ENCODE measurements at regions not wholly inside any gene's neighbourhood (a gene's known extent, or its start where the extent isn't known, plus 50 kb on each side); places are given as distances from the start of the nearest gene placed in this dataset.

DNA sequence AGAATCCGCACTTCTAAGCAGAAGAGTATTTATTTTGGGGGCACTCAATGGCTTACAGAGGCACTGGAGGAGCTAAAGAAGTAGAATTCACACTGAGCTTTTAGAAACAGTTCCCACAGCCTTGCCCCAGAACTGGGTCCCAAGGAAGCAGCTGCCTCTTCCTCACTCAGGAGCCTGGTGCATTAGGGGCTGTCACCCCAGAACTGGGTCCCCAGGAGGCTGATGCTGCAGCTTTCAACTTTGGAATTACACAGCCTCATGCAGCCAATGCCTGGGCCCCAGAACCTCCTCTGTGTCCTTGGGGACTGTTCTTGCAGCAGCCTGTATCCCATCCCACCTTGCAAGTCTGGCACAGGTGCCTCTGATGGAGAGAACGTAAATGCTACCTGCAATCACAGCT is 96.4 kb downstream of the DACT2 start:
- H3K9me3 Mint-ChIP-seq: no peaks in the 10 kb centered on the region
- H3K27ac Mint-ChIP-seq: no peak overlapping the region
- DNase-seq: no peak
- H3K27me3 Mint-ChIP-seq (ENCODE audit: low read depth in 3 of 3): peaks cover 0 to 4% (median under 1%) of the 10 kb centered on the region in 3 donors
- no peaks in the 10 kb centered on the region for H3K4me1 Mint-ChIP-seq
- H3K4me3 Mint-ChIP-seq: no peak overlapping the region
- H3K36me3 Mint-ChIP-seq: no peaks in the 10 kb centered on the region

DNA sequence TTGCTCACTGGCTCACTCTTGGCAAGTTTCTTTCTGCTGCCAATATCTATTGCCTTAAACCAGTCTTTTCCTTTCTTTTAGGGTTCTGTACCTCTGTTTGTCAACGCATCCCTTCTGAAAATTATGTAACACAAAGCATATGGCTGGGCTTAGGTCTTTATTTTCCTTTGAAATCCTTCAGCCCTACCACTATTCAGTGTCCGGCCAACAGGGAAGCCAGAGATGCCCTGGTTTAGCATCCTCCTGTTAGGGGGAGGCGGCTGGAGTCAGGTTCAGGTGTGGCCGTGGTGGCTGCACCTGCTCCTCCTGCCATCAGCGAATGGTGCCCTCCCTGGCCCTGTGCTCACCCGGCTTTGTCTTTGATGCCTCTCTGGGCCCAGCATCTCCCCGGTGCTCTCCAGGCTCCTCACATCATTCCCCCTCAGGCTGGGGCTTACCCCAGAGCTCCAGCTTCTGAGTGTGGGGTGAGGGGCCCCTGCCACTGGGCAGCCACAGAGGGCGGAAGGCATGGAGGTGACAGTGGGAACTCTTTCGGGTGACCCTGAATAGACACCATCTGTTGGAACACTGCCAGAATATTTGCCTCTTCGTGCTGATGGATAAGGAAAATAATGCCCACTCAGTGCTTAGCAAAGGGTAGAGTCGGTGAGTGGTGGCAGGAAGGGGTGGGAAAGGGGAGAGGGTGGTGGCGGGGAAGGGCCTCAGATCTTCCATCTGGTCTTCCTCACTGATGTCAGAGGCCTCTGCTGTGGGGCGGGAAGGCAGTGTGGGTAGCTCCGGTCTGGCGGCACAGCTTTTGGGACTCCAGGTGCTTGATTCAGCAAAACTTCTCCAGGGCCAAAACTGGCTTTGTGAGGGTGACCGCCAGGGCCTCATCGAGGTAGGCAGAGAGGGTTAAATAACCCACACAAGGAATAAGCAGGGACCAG is 97.2 kb downstream of the DACT2 start:
- no peak overlapping the region for H3K27ac Mint-ChIP-seq
- peaks cover 0 to 4% (median 2%) of the 10 kb centered on the region in 3 donors for H3K27me3 Mint-ChIP-seq (ENCODE audit: low read depth in 3 of 3)
- DNase-seq: no peak
- H3K4me3 Mint-ChIP-seq: no peak overlapping the region
- no peaks in the 10 kb centered on the region for H3K4me1 Mint-ChIP-seq
- no peaks in the 10 kb centered on the region for H3K9me3 Mint-ChIP-seq
- H3K36me3 Mint-ChIP-seq: no peaks in the 10 kb centered on the region

DNA sequence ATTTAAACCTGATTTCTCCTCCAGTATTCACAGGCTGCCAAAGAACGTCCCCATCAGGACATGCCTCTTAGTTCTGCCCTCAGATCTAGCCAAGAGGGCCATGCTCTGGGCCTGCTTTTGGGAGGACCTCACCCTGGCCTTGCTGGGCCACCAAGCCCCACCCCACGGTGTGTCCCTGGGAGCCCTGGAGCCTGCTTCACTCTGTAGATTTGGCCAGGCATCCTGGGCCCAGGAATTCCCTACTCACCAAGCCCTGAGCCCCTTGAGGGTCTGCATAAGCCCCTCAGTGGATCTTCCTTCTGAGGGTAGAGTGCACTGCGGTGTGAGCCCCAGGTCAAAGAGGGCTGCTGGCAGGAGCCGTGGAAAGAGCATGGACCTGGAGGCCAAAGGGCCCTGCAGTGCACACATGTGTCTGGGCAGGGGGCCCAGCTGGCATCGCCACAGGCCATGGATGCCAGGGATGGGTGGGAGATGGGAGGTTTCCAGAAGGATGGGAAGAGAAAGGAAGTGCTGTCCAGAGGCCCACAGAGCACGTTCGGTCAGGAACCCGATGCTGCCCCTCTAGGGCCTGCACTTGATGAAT is 98.0 kb downstream of the DACT2 start:
- DNase-seq: no peak
- Mint-ChIP-seq H3K27me3 (ENCODE audit: low read depth in 3 of 3) (peaks cover 0 to 4% (median 2%) of the 10 kb centered on the region in 3 donors), H3K36me3 (no peaks in the 10 kb centered on the region), H3K4me3 (no peak overlapping the region), H3K9me3 (no peaks in the 10 kb centered on the region), H3K4me1 (no peaks in the 10 kb centered on the region), H3K27ac (no peak overlapping the region)

DNA sequence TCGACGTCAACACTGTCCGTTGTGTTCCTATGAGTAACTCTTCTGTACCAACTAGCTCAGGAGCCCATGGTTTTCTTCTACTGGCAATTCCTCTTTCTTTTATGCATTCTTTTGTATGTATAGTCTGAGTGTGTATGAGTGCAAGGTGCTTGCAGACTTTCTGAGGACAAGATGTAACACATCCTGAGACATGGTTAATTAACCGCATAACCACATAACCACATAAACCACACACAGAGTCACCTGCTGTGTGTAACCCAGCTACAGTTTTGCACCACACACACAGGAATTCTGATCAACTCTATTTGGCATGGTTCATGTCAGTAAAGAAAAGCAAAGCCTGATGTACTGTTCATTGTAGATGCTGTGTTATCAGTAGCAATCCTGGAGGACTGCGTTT is 98.6 kb downstream of the DACT2 start:
- H3K4me3 Mint-ChIP-seq: no peak overlapping the region
- H3K27me3 Mint-ChIP-seq (ENCODE audit: low read depth in 3 of 3): peaks cover 0 to 4% (median 2%) of the 10 kb centered on the region in 3 donors
- H3K27ac Mint-ChIP-seq: no peak overlapping the region
- H3K9me3 Mint-ChIP-seq: no peaks in the 10 kb centered on the region
- no peaks in the 10 kb centered on the region for H3K4me1 Mint-ChIP-seq
- no peak for DNase-seq
- H3K36me3 Mint-ChIP-seq: no peaks in the 10 kb centered on the region

DNA sequence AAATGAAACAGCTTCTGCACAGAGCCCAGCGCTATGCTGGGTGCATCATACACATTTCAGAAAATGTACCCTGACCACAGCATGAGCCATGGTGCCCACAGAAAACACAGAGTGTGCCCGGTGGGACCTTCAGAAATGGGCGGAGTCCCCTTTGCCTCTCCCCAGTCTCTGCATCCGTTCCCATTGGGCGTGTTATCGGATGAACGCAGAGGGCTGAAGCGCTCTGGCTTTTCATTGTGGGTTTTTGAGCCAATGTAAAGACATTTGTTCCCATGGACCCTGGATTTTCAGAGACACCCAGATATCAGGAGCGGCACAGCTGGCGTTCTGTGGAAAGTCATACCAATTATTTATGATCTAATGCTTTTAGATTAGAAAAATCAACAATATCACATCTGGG is 99.8 kb downstream of the DACT2 start:
- H3K4me1 Mint-ChIP-seq: no peaks in the 10 kb centered on the region
- no peaks in the 10 kb centered on the region for H3K36me3 Mint-ChIP-seq
- DNase-seq: no peak
- H3K27me3 Mint-ChIP-seq (ENCODE audit: low read depth in 3 of 3): peaks cover 0 to 5% (median 2%) of the 10 kb centered on the region in 3 donors
- no peaks in the 10 kb centered on the region for H3K9me3 Mint-ChIP-seq
- H3K27ac Mint-ChIP-seq: no peak overlapping the region
- H3K4me3 Mint-ChIP-seq: no peak overlapping the region

DNA sequence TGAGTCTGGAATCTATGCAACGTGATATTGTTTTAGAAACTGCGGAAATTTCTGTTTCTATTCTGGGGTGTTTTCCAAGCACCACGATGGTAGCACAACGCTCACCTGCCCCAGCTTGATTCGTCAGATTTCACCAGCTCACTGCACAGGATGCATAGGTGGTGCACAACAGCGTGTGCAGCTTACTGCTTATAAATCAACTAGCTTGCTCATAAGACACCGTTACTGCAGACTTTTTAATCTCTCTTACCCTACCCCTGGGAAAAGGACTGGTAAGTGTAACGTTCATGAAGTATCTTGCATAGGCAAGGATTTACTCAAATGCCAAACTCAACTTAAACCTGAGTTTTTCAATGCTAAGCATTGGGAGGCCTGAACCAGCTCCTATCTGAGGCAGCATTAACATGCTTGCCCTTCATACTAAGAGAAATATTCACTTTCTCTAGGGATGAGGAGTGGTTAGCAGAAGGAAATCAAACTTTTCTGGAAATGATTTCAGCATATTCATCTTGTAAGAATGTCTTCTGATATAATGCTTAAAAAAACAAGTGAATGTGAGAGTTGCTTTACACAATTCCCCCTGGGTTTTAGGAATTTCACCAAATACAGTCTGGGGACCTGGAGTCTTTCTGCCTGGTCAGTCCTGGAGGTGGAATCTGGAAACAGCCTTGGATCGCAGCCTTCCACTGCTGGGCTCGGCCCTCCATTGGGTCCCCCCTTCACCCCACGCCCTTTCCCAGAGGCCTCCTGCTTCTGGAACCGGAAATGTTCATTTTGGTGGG is 100.6 kb downstream of the DACT2 start:
- DNase-seq: no peak
- Mint-ChIP-seq H3K27me3 (ENCODE audit: low read depth in 3 of 3) (peaks cover 0 to 8% (median 2%) of the 10 kb centered on the region in 3 donors), H3K4me3 (no peak overlapping the region), H3K36me3 (no peaks in the 10 kb centered on the region), H3K4me1 (no peaks in the 10 kb centered on the region), H3K27ac (no peak overlapping the region), H3K9me3 (no peaks in the 10 kb centered on the region)

DNA sequence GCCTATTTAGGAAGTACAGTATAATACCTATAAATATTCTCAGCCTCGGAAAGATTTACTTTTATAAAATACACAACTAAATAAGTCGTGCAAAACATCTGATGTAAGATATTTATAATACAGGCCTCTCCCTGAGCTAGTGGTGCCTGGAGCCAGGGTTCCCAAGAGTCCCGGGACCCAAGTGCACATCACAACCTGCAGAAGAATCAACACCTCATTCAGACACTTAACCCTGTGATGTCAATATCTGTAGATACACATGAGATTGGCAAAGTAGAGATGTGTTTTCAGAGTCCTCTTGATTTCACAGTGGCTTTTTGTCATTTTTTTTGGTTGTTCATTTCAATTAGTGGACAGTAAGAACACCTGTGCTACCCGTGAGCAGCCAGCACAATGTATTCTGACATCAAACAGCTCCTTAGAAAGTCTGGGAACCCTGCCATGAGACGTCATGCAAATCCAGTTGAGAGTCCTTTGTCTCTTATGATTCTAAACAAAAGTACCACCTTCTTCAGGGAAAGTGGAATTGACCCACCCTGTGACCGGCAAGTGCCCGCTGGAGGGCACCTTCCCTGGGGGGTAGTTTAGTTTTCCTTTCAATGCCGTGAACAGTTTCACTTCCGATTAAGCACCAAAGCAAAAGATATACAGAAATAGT is 101.6 kb downstream of the DACT2 start:
- Mint-ChIP-seq H3K4me3 (no peak overlapping the region), H3K9me3 (no peaks in the 10 kb centered on the region)

DNA sequence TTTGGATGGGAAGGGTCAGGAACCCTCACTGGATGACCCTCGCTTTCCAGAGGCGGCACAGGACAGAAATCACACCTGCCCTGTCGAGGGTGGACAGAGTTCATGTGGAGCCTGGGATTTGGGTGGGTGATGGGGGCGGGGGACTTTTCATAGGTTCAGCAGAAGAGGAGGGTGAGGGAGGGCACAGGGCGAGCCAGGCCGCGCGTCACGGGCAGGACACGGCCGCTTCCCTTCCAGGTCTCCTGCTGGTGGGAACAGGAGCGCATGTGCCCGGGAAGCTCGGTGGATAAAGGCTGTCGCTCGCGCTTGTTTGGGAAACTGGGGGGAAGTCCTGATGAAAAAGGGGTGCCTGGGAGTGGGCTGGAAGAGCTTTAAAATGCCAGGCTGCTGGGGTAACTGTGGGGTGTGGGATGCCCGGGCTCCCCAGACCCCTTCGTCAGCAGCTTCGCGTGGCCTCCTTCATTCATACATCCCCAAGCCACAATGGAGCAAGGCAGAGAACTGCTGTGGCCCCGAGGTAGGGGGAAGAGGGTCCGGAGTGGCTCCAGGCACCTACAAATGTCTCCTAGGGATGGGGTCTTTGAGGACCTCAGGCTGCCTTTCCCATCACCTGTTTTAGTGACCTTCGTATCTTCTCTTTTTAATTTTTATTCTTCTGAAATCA is 102.2 kb downstream of the DACT2 start:
- no peak for DNase-seq
- peaks cover 2 to 8% (median 2%) of the 10 kb centered on the region in 3 donors for H3K27me3 Mint-ChIP-seq (ENCODE audit: low read depth in 3 of 3)
- H3K4me1 Mint-ChIP-seq: no peaks in the 10 kb centered on the region
- H3K4me3 Mint-ChIP-seq: no peak overlapping the region
- no peaks in the 10 kb centered on the region for H3K36me3 Mint-ChIP-seq
- H3K27ac Mint-ChIP-seq: no peak overlapping the region
- no peaks in the 10 kb centered on the region for H3K9me3 Mint-ChIP-seq

More for the DNA sequence above, 101.6 kb downstream of the DACT2 start:
- Mint-ChIP-seq H3K36me3 (no peaks in the 10 kb centered on the region), H3K4me1 (no peaks in the 10 kb centered on the region), H3K27me3 (ENCODE audit: low read depth in 3 of 3) (peaks cover 2 to 8% (median 2%) of the 10 kb centered on the region in 3 donors), H3K27ac (no peak overlapping the region)
- no peak for DNase-seq

DNA sequence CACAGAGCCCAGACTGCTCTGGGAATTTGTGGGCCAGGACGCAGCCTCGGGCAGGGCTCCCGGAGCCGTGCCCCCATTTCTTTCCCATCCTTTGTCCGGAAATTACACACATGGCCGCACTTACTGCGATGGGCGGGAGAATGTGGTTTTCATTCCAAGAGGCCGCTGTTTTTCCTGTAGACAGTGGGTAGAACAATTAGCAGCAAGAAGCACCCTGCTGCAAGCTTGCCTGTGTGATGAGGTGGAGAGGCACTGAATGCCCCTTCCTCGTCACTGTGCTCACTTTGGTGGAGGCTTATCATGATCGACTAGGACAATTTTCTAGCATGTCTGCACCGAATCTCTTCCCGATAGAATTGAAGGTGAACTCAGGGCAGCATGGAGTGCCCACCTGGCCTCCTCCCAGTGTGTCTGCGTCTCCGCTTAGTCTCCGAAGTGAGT is 102.8 kb downstream of the DACT2 start:
- Mint-ChIP-seq H3K9me3 (no peaks in the 10 kb centered on the region), H3K27me3 (ENCODE audit: low read depth in 3 of 3) (peaks cover 2 to 8% (median 2%) of the 10 kb centered on the region in 3 donors), H3K27ac (no peak overlapping the region), H3K4me3 (no peak overlapping the region), H3K4me1 (no peaks in the 10 kb centered on the region), H3K36me3 (no peaks in the 10 kb centered on the region)
- DNase-seq: no peak

DNA sequence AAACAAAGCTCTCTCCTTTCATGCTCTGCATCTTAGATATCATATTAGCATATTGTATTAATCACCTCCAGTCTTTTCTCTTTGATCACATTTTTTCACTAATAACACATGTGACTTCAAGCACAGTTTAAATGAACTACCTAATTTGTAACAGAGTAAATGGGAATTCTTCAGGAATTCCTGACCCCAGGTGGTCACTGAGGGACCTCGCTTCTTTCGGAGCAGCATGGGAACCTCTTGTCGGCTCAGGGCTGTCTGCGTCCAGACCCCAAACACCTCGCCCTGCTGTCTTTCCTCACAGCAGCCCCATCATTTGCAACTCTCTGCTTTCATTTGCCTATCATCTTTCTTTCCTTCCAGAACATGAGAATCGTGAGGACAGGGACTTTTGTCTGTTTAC is 103.5 kb downstream of the DACT2 start:
- H3K9me3 Mint-ChIP-seq: no peaks in the 10 kb centered on the region
- H3K4me1 Mint-ChIP-seq: no peaks in the 10 kb centered on the region
- H3K4me3 Mint-ChIP-seq: no peak overlapping the region
- no peak for DNase-seq
- H3K27me3 Mint-ChIP-seq (ENCODE audit: low read depth in 3 of 3): peaks cover 2 to 8% (median 2%) of the 10 kb centered on the region in 3 donors
- H3K36me3 Mint-ChIP-seq: no peaks in the 10 kb centered on the region
- no peak overlapping the region for H3K27ac Mint-ChIP-seq

DNA sequence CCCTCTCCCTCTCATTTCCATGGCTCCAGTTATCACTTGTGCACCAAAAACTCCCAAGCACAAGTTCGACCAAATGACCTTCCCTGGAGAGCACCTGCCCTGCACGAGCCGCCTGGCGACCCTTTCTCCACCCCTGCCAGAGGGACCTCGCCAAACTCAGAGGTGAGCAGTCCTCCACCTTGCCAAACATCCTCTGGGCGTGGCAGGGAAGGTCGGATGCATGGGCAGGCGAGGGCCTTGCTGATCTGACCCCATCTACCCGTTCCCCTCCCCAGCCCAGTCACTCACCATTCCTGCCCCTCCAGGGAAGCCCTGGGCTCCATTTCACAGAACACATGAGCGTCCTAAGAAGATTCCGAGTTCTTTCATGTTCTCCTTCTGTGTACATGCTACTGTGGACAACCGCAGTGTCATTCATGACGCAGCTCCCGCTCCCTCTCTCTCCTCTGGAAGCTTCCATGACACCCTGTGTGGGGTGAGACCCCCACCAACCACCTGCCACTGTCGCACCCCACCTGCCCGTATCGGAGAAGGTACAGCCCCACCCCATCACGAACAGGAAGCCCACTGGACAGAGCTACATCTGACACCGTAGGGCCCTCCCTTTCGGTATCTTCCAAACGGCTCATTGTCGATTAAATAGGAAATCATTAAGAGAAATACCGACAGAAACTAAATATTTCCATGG is 104.3 kb downstream of the DACT2 start:
- Mint-ChIP-seq H3K36me3 (no peaks in the 10 kb centered on the region), H3K4me3 (no peak overlapping the region), H3K4me1 (no peaks in the 10 kb centered on the region), H3K9me3 (no peaks in the 10 kb centered on the region), H3K27ac (peak overlapping the region in 1 of 6 donors; percentile 35), H3K27me3 (ENCODE audit: low read depth in 3 of 3) (peaks cover 2 to 8% (median 2%) of the 10 kb centered on the region in 3 donors)
- DNase-seq: no peak

DNA sequence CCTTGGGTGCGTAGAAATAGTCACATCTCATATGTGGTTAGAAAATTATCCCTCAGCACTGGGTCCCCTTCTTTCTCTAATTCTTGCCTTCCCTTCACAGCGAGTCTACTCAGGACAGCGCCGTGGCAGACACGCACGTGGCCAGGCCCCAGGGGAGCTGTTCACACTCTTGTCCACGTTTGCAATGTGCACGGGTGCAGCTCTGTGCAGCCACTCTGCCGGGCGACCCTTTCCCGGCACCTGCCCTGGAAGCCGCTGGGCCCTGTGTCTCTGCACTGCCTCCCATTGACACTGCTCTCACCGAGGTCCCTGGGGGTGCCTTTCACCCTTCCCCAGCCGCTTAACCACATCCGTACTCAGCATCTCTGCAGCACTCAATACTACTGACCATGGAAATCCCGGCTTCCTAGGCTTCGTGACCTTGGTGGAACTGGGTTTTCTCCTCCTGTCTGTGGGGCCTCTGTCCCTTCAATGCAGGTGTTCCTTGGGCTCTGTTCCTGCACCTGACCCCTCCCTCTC is 104.9 kb downstream of the DACT2 start:
- H3K27me3 Mint-ChIP-seq (ENCODE audit: low read depth in 3 of 3): peaks cover 0 to 8% (median 2%) of the 10 kb centered on the region in 3 donors
- H3K9me3 Mint-ChIP-seq: no peaks in the 10 kb centered on the region
- no peaks in the 10 kb centered on the region for H3K36me3 Mint-ChIP-seq
- H3K4me1 Mint-ChIP-seq: no peaks in the 10 kb centered on the region
- H3K4me3 Mint-ChIP-seq: no peak overlapping the region
- no peak for DNase-seq
- H3K27ac Mint-ChIP-seq: no peak overlapping the region
